WTC11 (cell line): ENCODE measurements at regions not wholly inside any gene's neighbourhood (a gene's known extent, or its start where the extent isn't known, plus 50 kb on each side); places are given as distances from the start of the nearest gene placed in this dataset.

Source experiments
- CREM ChIP-seq: sonication (generic); formaldehyde crosslinking; IDR thresholded peaks from 2 replicates; pipeline ENCODE4 v1.8.1; 2022; ENCODE audit warnings: mild to moderate bottlenecking, missing genetic modification reagents, moderate library complexity
- IRF2 ChIP-seq: sonication (generic); formaldehyde crosslinking; IDR thresholded peaks from 2 replicates; pipeline ENCODE4 v1.8.0; 2022; ENCODE audit warnings: low read depth, missing genetic modification reagents, borderline replicate concordance
- ZNF416 ChIP-seq: fragments of 250-450 bp; sonication (Bioruptor Pico); IDR thresholded peaks from 2 replicates; pipeline ENCODE4 v1.9.0; 2021; ENCODE audit warnings: mild to moderate bottlenecking, inconsistent platforms
- ZNF423 ChIP-seq: fragments of 250-450 bp; sonication (Bioruptor Pico); IDR thresholded peaks from 2 replicates; pipeline ENCODE4 v2.1.2; 2022; ENCODE audit warnings: mild to moderate bottlenecking, moderate library complexity
- TF ChIP-seq, protein P1 (sequence below): fragments of 200-600 bp; IDR thresholded peaks from 2 replicates; pipeline ENCODE4 v1.8.0; 2022; ENCODE audit warnings: antibody characterized with exemption
- TF ChIP-seq, protein P2 (sequence below): sonication (generic); formaldehyde crosslinking; IDR thresholded peaks from 2 replicates; pipeline ENCODE4 v1.8.0; 2023; ENCODE audit warnings: mild to moderate bottlenecking, missing genetic modification reagents
- TF ChIP-seq, protein P3 (sequence below): fragments of 250-450 bp; sonication (Bioruptor Pico); IDR thresholded peaks from 2 replicates; pipeline ENCODE4 v1.9.0; 2021; ENCODE audit warnings: mild to moderate bottlenecking

DNA sequence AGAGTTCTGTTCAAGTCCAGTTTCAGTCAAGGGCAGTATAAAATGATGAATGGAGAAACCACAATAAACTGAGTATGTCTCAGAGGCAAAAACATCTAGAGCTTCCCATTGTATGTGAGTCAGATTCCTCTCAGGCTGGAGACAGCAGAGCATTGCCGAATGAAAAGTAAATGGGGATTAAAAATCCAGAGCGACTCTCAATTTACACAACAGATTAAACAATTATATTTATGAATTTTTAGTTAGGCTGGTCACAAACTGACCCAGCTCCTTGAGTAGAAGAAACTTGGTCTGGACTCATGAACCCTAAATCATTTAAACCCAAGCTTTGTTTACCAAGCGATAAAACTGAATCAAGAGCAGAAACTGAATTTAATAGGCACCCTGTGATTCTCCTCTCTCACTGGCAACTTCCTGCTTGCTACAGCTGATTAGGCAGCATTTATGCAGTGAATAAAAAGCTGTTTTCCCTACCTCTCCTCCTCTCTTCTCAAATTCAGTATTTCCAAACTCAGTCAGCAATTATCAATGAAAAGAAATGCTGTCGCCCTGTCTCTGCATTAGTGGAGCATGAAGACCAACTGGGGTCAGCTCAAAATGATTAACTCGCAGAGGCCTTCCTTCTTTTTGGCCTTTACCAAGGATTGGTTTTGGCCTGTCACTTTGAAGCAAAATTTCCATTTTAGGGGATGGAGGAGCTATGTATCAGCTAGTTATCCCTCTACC is 568.0 kb downstream of the PDHA2 start:
- TF ChIP-seq, protein P1, sequence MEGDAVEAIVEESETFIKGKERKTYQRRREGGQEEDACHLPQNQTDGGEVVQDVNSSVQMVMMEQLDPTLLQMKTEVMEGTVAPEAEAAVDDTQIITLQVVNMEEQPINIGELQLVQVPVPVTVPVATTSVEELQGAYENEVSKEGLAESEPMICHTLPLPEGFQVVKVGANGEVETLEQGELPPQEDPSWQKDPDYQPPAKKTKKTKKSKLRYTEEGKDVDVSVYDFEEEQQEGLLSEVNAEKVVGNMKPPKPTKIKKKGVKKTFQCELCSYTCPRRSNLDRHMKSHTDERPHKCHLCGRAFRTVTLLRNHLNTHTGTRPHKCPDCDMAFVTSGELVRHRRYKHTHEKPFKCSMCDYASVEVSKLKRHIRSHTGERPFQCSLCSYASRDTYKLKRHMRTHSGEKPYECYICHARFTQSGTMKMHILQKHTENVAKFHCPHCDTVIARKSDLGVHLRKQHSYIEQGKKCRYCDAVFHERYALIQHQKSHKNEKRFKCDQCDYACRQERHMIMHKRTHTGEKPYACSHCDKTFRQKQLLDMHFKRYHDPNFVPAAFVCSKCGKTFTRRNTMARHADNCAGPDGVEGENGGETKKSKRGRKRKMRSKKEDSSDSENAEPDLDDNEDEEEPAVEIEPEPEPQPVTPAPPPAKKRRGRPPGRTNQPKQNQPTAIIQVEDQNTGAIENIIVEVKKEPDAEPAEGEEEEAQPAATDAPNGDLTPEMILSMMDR = no peak
- TF ChIP-seq ZNF423 (CRISPR knock-in tag) (no peak), IRF2 (CRISPR knock-in tag) (no peak), ZNF416 (CRISPR knock-in tag) (no peak), CREM (CRISPR knock-in tag) (no peak)
- TF ChIP-seq, protein P2, sequence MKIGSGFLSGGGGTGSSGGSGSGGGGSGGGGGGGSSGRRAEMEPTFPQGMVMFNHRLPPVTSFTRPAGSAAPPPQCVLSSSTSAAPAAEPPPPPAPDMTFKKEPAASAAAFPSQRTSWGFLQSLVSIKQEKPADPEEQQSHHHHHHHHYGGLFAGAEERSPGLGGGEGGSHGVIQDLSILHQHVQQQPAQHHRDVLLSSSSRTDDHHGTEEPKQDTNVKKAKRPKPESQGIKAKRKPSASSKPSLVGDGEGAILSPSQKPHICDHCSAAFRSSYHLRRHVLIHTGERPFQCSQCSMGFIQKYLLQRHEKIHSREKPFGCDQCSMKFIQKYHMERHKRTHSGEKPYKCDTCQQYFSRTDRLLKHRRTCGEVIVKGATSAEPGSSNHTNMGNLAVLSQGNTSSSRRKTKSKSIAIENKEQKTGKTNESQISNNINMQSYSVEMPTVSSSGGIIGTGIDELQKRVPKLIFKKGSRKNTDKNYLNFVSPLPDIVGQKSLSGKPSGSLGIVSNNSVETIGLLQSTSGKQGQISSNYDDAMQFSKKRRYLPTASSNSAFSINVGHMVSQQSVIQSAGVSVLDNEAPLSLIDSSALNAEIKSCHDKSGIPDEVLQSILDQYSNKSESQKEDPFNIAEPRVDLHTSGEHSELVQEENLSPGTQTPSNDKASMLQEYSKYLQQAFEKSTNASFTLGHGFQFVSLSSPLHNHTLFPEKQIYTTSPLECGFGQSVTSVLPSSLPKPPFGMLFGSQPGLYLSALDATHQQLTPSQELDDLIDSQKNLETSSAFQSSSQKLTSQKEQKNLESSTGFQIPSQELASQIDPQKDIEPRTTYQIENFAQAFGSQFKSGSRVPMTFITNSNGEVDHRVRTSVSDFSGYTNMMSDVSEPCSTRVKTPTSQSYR (CRISPR knock-in tag) = no peak
- TF ChIP-seq, protein P3, sequence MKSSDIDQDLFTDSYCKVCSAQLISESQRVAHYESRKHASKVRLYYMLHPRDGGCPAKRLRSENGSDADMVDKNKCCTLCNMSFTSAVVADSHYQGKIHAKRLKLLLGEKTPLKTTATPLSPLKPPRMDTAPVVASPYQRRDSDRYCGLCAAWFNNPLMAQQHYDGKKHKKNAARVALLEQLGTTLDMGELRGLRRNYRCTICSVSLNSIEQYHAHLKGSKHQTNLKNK = no peak
